Islet precursor cell (in vitro differentiated cells): ENCODE measurements at regions not wholly inside any gene's neighbourhood (a gene's known extent, or its start where the extent isn't known, plus 50 kb on each side); places are given as distances from the start of the nearest gene placed in this dataset.
"Not testable (repeated sequence)": the region's sequence is repeated elsewhere in the genome, so short reads cannot be mapped to it uniquely, and the experiment has no call there.

Source experiments
- DNase-seq: peaks from one replicate; pipeline ENCODE4 v3.0.0-alpha.2; 2018

DNA sequence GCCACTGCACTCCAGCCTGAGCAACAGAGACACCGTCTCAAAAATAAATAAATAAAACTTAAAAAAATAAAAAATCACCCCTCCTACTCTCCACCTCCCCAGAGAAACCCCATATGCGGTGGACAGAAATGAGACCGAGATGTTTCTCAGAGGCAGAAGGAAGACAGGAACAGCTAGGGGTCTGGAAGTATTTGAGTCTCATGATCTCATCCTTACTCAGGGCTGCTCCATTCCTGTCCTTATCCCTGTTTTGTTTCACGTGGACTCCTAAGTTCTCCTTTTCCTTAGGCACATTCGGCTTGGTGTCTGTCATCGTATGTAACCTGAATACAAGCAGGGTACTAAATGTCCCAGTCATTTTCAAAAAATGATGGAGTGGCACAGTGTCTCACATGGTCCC is 76.1 kb downstream of the C9orf50 start:
- DNase-seq: no peak

- no peak for DNase-seq
Observed at GRCh38 chr9:129542741-129543140, 78.2 kb downstream of the C9orf50 start.

DNA sequence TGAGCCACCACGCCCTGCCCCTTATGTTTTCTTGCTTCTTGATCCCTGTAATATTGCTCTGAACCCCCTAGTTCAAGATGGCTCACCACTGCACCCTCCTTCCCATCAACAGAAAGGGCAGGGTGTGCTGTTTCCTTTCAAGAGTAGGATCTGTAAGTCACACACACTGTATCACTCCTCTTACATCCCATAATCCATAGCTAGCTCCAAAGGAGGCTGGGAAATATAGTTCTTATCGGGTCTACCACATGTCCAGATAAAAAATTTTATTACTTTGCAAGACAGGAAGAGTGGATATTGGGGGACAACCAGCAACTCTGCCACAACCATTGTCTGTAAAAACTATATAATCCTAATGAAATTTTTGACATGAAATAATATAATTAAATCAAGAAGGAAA is 79.6 kb downstream of the C9orf50 start:
- no peak for DNase-seq

GRCh38 chr9:129539446-129539845 is 81.5 kb downstream of the C9orf50 start:
- DNase-seq: no peak

- DNase-seq: not testable (repeated sequence)
Observed at GRCh38 chr9:129531860-129532402, 89.0 kb downstream of the C9orf50 start.

GRCh38 chr9:129527955-129528354 is 92.9 kb downstream of the C9orf50 start:
- DNase-seq: not testable (repeated sequence)

- DNase-seq: no peak
Observed at GRCh38 chr9:129525656-129526196, 95.2 kb downstream of the C9orf50 start.

DNA sequence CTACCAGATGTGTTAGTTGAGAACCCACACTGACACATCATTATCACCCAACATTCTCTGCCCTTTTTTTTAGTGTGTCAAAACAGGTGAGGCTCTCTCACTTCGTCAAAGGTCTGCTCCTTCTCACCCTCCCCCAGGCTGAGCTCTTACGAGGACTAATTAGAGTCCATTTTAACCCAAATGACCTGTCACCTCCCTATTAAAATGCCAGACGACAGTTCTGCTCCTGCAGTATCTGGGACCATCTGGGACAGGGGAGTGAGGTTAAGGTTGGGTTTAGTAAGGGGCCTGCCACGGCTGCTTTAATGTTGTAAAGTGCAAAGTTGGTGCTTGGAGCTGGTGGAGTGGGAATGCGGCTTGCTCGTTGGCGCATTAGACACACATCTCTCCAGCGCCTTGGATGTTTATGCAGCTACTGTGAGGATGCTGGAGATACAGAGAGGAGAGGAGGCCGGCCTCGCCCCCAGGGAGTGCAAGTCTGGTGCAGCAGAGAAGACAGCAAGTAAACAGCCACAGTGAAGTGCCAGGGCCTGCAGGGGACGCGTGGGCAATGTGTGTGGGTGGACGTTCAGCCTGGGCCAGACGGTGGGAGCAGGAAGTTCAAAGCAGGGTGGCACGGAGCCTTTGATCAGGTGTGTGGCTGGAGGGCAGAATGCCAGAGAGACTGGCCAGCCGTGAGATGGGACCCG is 96.2 kb downstream of the C9orf50 start:
- DNase-seq: no peak

DNA sequence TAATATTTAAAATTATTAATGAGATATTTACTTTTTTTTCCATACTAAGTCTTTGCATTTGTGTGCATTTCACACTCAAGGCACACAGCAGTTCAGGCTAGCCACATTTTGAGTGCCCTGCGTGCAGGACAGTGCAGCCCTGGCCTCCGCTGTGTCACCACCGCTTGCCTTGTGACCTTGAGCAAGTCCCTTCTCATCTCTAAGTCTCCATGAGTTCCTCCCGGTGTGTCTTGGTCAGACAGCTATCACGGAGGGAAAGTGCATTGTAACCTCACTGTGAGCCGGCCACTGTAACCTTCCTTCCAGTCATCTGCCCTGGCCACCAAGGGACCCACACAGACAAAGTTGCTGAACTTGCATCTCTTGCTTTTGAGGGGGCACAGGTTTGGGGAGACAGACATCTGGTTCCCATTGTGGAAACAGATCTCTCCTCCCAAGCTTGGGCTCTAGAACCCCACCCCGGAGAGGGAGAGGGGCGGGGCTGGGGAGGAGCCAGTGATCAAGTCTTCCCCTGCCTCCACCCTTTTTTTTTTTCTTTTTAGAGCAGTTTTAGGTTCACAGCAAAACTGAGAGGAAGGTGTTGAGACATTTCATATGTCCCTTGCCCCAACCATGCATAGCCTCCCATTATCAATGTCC is 96.8 kb downstream of the C9orf50 start:
- no peak for DNase-seq

DNA sequence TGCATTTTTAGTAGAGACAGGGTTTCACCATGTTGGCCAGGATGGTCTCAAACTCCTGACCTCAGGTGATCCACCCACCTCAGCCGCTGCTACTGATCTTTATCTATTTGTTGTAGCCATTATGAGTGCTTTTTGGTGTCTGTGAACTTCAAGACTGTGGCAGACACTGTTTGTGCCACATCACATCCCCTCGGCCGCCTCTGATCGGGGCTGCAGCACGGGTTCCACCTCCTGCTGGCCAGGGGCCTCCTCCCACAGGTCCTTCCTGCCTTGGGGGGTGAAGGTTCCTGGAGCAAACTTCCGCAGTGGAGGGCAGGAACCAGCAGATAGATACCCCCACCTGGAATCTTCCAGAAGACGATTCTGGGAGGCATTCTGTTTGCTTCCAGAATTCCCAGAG is 98.5 kb downstream of the C9orf50 start:
- DNase-seq: no peak

GRCh38 chr9:129520082-129520481 is 100.8 kb downstream of the C9orf50 start:
- no peak for DNase-seq

- no peak for DNase-seq
Observed at GRCh38 chr9:129518074-129518473, 102.8 kb downstream of the C9orf50 start.

- no peak for DNase-seq
Observed at GRCh38 chr9:129517006-129517405, 103.9 kb downstream of the C9orf50 start.

DNA sequence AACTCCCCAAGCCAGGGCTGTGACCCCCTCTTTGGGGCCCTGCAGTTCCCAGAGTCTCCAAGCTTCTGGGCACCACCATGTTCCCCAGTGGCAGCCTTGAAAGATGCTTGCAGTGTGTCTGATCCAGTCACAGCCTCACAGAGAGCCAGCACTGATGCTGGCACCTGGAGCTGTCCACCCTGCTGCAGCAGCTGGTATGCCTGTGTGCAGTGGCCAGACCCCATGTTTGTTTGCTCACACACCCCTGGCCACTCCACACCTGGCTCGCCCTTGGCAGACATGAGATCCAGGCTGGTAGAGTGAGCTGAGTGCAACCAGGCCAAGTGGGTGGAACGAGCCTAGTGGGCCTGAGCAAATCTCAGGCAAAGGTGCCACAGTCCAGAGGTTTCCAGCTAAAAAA is 106.0 kb downstream of the C9orf50 start:
- no peak for DNase-seq

DNA sequence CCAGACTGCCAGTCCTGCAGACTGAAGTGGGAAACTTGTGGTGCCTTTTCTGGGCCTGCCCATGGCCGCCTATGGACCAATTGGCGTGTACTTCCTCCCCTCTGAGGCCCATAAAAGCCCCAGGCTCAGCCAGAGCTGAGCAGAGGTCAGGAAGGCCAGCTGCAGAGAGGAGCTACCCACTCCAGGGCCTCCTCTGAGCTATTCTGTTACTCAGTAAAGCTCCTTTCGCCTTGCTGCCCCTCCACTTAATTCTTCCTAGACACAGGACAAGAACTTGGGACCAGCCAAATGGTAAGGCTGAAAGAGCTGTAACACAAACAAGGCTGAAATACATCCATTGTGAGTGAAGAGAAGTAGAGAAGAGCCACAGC is 106.4 kb downstream of the C9orf50 start:
- no peak for DNase-seq

DNA sequence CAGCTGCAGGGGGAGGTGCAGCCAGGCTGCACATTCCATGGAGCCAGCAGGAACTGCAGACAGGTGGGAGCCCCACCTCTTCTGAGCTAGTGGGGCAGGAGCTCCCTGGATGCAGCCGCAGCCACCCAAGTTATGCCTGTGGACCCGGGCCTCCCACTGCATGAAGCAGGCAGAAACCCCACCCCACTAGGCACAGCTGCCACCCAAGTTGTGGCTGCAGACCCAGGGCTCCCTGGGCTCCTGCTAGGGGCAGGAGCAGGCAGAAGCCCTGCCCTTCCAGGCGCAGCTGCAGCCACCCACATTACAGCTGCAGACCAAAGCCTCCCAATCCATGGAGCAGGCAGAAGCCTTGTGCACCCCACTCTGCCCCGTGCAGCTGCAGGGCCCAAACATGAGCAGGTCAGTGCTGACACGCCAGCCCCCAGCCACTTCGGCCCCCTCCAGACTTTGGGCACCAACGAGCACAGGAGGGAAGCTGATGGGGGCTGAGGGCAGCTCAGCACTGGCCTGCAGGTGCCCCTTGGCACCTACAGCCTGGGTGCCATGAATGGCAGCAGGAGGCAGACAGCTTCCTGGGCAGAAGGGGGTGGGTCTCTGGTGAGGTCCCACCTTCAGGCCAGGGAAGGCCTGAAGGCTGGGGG is 106.9 kb downstream of the C9orf50 start:
- no peak for DNase-seq

DNA sequence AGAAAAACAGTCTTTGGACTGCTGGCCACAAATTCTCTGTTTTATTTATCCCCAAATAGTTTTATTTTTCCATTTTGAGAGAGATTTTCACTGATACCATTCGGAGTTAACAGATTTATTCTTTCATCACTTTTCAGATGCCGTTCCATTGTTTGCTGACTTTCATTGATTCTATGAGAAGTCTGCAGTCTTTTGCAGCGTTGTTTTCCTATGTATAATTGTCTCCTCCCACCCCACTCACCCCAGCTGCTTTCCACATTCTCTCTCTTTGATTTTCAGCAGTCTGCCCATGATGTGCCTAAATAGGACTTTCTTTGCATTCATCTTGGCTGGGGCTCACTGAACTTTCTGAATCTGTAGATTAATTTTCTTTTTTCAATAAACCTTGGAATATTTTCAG is 107.6 kb downstream of the C9orf50 start:
- DNase-seq: no peak

DNA sequence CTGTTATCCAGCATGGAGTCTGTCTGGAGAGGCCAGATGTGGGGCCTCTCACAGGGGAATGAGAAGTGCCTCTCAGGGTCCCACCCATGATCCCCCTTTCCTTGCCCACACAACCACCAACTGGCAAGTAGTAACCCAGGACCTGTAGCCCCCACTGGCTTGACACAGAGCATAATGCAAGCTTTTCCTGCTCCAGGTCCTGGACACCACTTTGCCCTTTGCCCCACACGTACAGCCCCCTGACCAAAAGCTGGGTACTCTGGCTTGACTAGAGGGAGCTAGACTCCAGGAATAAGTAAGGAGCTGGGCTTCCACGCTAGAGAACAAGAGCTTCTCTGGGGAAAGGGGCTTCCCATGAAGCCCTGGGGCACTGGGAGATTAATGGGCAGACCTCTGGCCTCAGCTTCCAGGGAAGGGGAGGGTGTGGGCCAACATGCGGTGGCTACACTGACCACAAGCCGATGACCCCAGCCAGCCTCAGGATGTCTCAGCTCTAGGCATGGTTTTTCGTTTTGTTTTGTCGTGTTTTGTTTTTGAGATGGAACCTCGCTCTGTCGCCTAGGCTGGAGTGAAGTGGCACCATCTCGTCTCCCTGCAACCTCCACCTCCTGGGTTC is 109.5 kb downstream of the C9orf50 start:
- DNase-seq: no peak

DNA sequence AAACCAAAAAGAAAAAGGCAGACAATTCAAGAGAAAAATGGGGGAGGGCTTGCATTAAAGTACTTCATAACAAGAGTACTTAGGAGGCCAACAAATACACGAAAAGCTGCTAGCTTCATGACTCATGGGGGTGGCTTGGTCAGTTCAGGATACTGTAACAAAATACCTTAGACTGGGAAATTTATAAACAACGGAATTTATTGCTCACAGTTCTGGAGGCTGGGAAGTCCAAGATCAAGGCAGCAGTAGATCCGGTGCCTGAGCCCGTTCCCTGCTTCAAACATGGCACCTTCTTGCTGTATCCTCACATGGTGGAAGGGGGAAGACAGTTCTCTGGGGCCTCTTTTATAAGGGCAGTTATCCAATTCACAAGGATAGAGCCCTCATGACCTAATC is 111.4 kb downstream of the C9orf50 start:
- no peak for DNase-seq

DNA sequence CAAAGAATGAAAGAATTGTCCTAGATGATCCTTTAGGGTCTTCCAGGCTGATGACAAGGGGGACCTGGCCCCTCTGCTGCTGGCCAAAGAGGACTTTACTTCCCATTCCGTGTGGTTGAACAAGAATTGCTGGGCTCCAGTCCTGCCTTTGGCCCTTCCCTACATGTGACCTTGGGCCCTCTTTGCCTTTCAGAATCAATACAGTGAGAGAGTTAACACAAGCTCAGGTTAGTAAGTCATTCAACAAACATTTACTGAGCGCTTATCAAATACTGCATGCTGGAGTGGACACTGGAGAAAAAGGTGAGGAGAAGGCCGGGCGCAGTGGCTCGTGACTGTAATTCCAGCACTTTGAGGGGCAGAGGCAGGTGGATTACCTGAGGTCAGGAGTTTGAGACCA is 113.1 kb downstream of the C9orf50 start:
- no peak for DNase-seq

DNA sequence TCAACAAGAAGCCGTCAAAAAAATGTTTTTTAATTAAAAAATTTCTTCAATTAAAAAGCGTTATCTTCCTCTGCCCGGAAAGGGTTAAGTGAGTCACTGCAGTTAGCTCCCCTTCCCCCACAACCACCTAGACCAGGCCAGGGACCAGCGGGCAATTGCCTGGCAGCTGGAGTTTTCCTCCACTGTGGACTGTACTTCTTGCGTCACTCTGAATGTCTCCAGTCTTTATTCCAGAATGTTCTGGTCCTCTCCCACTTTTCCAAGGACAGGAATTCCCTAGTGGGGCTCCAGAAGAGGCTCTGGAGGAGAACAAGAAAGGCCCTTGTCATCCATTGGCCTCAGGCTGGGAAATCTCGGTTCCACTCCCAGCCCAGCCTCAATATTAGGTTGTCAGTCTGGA is 114.0 kb downstream of the C9orf50 start:
- DNase-seq: no peak

DNA sequence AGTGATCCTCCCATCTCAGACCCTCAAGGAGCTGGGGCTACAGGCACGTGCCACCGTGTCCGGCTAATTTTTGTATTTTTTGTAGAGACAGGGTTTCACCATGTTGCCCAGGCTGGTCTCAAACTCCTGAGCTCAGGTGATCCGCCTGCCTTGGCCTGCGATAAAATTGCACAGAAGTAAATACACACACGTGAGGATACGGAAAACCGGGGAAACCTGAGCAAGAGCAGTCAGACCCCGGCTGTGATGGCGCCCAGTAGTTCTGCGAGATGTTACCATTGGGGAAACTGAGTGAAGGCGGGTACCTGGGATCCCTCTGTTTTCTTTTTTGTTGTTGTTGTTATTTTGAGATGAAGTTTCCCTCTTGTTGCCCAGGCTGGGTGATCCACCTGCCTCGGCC is 114.9 kb downstream of the C9orf50 start:
- DNase-seq: no peak

GRCh38 chr9:129505270-129505902 is 115.5 kb downstream of the C9orf50 start:
- DNase-seq: no peak
